Left colon (tissue), 2 donors: ENCODE measurements at regions not wholly inside any gene's neighbourhood (a gene's known extent, or its start where the extent isn't known, plus 50 kb on each side); places are given as distances from the start of the nearest gene placed in this dataset.

ENCODE experiments used
- ATAC-seq: fragments of 200-7000 bp; cut with Tn5 transposase; one replicate; pipeline ENCODE4 v1.9.1; 2020; ENCODE audit warnings: mild to moderate bottlenecking, moderate library complexity
- DNase-seq, 2 donors: peaks; one replicate each; pipeline ENCODE4 v3.0.0-alpha.2; 2020
- intact Hi-C, 2 donors: fragments of 100-400 bp; cut with DNase I in 1 of 2; cut with micrococcal nuclease in 1 of 2; formaldehyde crosslinking; loops; one replicate each; pipeline versions ENCODE4 v1.11.2 to v1.14.0; 2022; cut with DNase I, micrococcal nuclease
- donor health status: DM: no; HTN: no; CAD: no.
- donor health status: DM: yes; HTN: yes; CAD: no.

GRCh38 chr12:22740656-22741355, 115.8 kb downstream of the ETNK1 start:
- ATAC-seq (no peak), DNase-seq (no peak)
- intact Hi-C loops, result no loop called here

DNA sequence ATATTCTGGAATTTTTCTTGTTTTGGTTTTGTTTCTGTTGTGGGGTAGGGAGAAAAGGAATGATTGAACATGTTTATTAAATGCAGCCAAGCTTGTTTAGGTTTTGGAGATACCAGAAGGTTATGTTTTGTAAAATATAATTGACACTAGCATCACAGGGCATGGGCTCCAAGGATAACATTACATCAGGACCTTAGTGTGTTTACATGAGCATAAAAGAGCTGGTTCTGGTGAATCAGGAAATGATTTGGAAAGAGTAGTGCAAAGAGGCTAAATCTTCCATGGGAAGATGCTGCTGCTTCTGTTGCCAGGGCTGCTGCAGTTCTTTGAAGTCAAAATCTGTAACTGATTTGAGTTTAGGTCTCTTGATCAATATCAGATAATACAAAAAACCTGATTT, 118.7 kb downstream of the ETNK1 start:
- intact Hi-C loops, result no loop called here
- no peak for ATAC-seq
- DNase-seq, result no peak

- ATAC-seq, result no peak
- intact Hi-C loops, result no loop called here
- no peak for DNase-seq
Measured at GRCh38 chr12:22744197-22744596, 119.2 kb downstream of the ETNK1 start.

DNA sequence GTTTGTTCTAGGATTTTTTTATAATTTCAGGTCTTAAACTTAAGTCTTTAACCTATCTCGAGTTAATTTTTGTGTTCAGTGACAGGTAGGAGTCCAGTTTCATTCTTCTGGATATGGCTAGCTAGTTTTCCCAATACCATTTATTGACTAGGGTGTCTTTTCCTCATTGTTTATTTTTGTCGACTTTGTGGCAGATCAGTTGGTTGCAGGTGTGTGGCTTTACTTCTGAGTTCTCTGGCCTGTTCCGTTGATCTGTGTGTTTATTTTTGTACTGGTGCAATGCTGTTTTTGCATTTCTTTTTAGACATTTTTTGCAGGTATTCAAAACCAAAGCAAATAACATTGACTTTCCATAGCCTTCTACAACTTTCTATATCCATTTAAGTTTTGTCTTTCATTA, 121.7 kb downstream of the ETNK1 start:
- intact Hi-C loops, result no loop called here
- DNase-seq (no peak), ATAC-seq (no peak)

DNA sequence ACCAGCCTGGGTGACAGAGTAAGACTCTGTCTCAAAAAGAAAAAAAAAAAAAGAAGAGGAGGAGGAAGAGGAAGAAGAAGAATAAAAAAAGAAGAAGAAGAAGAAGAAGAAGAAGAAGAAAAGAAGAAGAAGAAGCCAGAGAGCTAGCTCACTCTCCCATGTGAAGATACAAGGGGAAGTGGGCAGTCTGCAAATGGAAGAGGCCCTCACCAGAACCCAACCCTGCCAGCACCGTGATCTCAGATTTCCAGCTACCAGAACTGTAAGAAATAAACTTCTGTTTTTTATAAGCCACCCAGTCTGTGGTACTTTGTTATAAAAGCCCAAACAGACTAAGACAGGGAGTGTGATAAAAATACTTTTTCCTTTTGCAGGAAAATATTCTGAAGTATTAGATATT, 130.7 kb downstream of the ETNK1 start:
- intact Hi-C loops, result no loop called here
- no peak for ATAC-seq
- no peak for DNase-seq

GRCh38 chr12:22759769-22760674, 135.1 kb downstream of the ETNK1 start:
- ATAC-seq, result no peak
- no peak for DNase-seq
- intact Hi-C loops, result no loop called here

DNA sequence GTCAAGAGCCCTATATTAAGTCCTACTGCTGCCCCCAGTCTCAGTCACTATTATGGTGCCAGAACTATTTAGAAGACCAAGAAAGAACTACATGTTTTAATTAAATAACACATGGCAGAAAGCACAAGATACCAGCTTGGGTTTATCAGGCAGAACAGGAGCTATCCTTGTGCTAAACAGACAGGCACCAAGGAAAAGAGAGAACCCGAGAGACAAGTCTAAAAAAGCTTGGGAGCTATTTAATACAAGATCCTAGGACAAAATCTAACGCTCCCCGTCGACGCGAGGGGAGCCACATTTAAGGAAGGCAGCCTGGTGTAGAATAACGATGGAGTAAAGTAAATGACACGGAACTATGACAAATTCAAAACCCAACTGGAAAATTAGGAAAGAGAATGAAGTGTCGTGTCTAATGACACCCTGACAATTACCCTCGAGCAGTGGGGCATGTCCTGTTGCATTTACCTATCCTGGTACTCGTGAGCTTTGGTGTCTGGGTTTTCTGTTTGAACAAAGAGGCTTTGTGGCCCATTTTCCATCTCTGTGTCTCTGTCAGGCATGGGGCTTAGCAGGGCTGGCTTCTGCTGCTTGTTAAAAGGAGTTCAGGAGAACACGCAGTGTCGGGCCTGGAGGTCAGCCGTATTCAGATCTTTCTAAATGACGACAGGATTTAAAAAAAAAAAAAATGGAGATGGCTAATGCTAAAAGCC, 140.6 kb downstream of the ETNK1 start:
- intact Hi-C loops, result no loop called here
- DNase-seq (no peak), ATAC-seq (no peak)

GRCh38 chr12:22766911-22767420, 142.0 kb downstream of the ETNK1 start:
- no peak for DNase-seq
- intact Hi-C loops, result no loop called here

GRCh38 chr12:22781339-22781738, 156.4 kb downstream of the ETNK1 start:
- DNase-seq (no peak), ATAC-seq (no peak)
- intact Hi-C loops, result no loop called here

More at GRCh38 chr12:22766911-22767420, 142.0 kb downstream of the ETNK1 start:
- ATAC-seq, result no peak

GRCh38 chr12:22787557-22787956, 162.6 kb downstream of the ETNK1 start:
- ATAC-seq (no peak), DNase-seq (no peak)
- intact Hi-C loops, result no loop called here

DNA sequence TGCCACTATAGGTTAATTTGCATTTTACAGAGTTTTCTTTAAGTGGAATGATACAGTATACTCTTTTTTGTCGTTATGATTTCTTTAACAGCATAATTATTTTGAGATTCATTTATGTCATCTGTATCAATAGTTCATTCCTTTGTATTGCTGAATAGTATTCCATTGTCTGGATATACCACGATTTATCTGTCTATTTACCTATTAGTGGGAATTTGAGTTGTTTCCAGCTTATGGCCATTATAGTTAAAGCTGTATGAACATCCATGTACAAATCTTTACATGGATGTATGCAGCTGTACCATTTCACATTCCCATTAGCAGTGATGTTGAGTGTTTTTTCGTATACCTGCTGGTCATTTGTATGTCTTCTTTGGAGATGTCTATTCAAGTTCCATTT, 163.9 kb downstream of the ETNK1 start:
- intact Hi-C loops, result no loop called here
- ATAC-seq, result no peak
- DNase-seq, result no peak

DNA sequence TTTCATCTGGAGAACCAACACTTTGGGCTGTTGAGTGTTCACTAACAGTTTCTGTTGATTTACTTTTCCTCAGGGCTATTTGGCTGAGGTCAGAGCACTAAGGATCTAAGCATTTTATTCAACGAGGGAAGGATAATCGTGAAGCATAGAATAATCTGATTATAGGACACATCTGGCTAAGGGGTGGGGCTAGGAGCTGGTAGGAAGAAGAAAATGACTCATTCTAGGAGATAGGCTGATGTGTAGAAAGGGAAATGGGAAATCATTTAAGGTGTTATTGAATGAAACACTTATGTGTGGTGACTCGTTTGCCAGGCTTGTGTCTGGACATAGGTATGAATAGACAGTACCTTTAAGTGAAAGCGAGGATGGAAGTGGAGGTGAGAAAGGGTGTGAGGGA, 167.2 kb downstream of the ETNK1 start:
- ATAC-seq, result no peak
- intact Hi-C loops, result no loop called here
- DNase-seq, result no peak

GRCh38 chr12:22794017-22794416, 169.0 kb downstream of the ETNK1 start:
- intact Hi-C loops, result no loop called here
- DNase-seq, result no peak
- ATAC-seq, result no peak

- no peak for DNase-seq
- ATAC-seq, result no peak
- intact Hi-C loops, result no loop called here
Measured at GRCh38 chr12:22796941-22797630, 172.1 kb downstream of the ETNK1 start.

DNA sequence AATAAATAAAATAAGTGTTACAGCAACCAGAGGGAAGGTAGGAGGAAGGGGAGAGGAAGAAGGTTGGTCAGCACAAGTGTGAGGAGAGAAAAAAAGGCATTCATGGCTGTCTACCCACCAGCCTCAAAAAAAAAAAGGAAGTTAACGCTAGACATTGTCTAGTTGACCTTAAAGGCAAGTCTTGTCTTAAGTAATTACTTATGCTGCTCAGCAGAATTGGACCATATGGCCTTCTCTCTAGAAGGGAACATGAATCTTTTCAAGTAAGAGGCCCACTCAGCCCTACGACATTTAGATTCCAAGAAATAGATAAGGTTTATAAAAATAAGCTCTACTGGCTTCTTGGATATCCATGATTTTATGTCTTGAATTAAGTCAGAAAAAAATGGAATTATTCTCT, 172.7 kb downstream of the ETNK1 start:
- DNase-seq, result no peak
- intact Hi-C loops, result no loop called here
- ATAC-seq, result no peak

DNA sequence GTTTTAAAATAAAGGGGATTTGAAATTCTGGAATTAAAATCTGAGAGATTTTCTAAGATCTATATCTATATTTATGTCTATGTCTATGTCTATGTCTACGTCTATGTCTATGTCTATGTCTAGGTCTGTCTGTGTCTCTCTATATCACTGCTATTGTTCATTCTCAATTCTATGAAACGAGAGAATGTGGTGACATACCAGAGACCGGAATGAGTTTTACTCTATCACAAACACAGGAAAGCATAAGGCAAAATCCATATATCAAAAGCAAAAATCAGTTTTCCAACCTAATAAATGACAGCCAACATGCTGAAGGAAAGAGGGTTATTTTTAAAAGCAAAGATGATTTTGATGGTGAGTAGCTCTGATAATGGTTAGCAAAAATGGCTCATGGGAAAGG, 173.1 kb downstream of the ETNK1 start:
- no peak for ATAC-seq
- no peak for DNase-seq
- intact Hi-C loops, result no loop called here

GRCh38 chr12:22799503-22799902, 174.5 kb downstream of the ETNK1 start:
- no peak for ATAC-seq
- intact Hi-C loops, result no loop called here
- no peak for DNase-seq

DNA sequence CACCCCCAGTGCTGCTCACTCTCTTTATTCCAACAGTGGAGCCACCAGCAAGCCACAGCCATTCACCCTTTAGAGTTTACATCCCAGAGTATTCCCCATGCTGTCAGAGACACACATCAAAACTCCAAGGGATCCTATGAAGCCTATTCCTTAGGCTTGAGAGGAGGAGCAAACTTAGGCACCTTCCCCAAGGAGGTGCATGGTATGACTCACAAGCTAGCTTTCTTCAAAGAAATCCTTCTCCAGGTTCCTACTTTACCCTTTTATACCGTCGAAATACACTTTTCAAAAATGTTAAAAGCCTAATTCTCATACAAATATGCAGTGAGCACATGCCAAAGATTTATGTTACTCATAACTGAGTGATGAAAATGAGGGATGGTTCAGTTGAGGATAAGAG, 175.4 kb downstream of the ETNK1 start:
- ATAC-seq, result no peak
- DNase-seq, result no peak
- intact Hi-C loops, result no loop called here
